MM.1S (cell line): ENCODE measurements at regions not wholly inside any gene's neighbourhood (a gene's known extent, or its start where the extent isn't known, plus 50 kb on each side); places are given as distances from the start of the nearest gene placed in this dataset.

Source experiments
- EZH2phosphoT487 ChIP-seq: fragments of 300-600 bp; sonication (generic); IDR thresholded peaks from 2 replicates; pipeline ENCODE4 v1.6.1; 2018; ENCODE audit warnings: antibody characterized with exemption, low read length
- TF ChIP-seq, protein P1 (sequence below): fragments of 300-600 bp; sonication (generic); IDR thresholded peaks from 2 replicates; pipeline ENCODE4 v1.5.1; 2016; ENCODE audit warnings: antibody characterized with exemption, low read length, mixed read lengths

GRCh38 chr2:21920721-21921120 lies 797.0 kb downstream of the TDRD15 start:
- no peak for TF ChIP-seq EZH2phosphoT487
- TF ChIP-seq, protein P1, sequence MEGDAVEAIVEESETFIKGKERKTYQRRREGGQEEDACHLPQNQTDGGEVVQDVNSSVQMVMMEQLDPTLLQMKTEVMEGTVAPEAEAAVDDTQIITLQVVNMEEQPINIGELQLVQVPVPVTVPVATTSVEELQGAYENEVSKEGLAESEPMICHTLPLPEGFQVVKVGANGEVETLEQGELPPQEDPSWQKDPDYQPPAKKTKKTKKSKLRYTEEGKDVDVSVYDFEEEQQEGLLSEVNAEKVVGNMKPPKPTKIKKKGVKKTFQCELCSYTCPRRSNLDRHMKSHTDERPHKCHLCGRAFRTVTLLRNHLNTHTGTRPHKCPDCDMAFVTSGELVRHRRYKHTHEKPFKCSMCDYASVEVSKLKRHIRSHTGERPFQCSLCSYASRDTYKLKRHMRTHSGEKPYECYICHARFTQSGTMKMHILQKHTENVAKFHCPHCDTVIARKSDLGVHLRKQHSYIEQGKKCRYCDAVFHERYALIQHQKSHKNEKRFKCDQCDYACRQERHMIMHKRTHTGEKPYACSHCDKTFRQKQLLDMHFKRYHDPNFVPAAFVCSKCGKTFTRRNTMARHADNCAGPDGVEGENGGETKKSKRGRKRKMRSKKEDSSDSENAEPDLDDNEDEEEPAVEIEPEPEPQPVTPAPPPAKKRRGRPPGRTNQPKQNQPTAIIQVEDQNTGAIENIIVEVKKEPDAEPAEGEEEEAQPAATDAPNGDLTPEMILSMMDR, result no peak
